ENCODE measurements at regions not wholly inside any gene's neighbourhood (a gene's known extent, or its start where the extent isn't known, plus 50 kb on each side); places are given as distances from the start of the nearest gene placed in this dataset.

GRCh38 chr2:67798541-67799160, 264.2 kb downstream of the C1D start:
- TF ChIP-seq EZH2 (IDR thresholded peaks at IDR 0.05) (no peak), POLR2AphosphoS5 (IDR thresholded peaks at IDR 0.05; ENCODE audit: borderline replicate concordance, low read depth, low read length) (no peak), FOXP2 (optimal IDR thresholded peaks at IDR 0.05; ENCODE audit: control extremely low read depth, extremely low read length, insufficient read depth) (no peak)

Data from SK-N-MC (cell line).